Endothelial cell of umbilical vein (primary cell): ENCODE measurements at regions not wholly inside any gene's neighbourhood (a gene's known extent, or its start where the extent isn't known, plus 50 kb on each side); places are given as distances from the start of the nearest gene placed in this dataset.

Experiments
- BruUV-seq: library from RNA; stranded (reverse); fragments of 400-500 nt; replicated peaks from 2 replicates; lab custom pipeline; 2021; lab: Mats Ljungman, UMichigan
- CTCF ChIA-PET: fragments of 300-600, 350-600 bp; sonication (Branson Sonifier 250); formaldehyde crosslinking; loops from one replicate; lab custom pipeline; 2021; ENCODE audit warnings: antibody characterized with exemption, inconsistent platforms; lab: Charles Lee
- POLR2A ChIA-PET: fragments of 300-600, 350-600 bp; sonication (Branson Sonifier 250); formaldehyde crosslinking; loops from one replicate; lab custom pipeline; 2021; ENCODE audit warnings: antibody characterized with exemption, inconsistent platforms; lab: Charles Lee
- DNase-seq: peaks from one replicate; pipeline ENCODE4 v3.0.0-alpha.2; 2011; ENCODE audit warnings: low read depth, low spot score
- FAIRE-seq: peaks from 2 replicates; lab custom pipeline; 2011; peaks lifted over from hg19 to GRCh38; lab: Jason Lieb, UNC
- H2AFZ ChIP-seq: 2 replicates; pipeline ENCODE4 v1.6.0; 2012; ENCODE audit warnings: low read depth, low read length, control low read depth, inconsistent platforms
- H3K27ac ChIP-seq: 2 replicates; pipeline ENCODE4 v1.5.1; 2011; ENCODE audit warnings: low read depth, mild to moderate bottlenecking, control low read depth, low read length, moderate library complexity; ENCODE audit not compliant: insufficient read depth
- H3K27me3 ChIP-seq, 2 experiments: 2 replicates each; pipeline versions ENCODE4 v1.6.0 to v1.6.1; 2011; ENCODE audit warnings: low read length in 2 of 2, mixed read lengths in 1 of 2; ENCODE audit not compliant: control insufficient read depth in 2 of 2, insufficient read depth in 2 of 2
- H3K36me3 ChIP-seq, 2 experiments: 2 replicates in 1 of 2; 3 replicates in 1 of 2; pipeline ENCODE4 v1.5.1; 2011; ENCODE audit warnings: low read length in 2 of 2, mild to moderate bottlenecking in 1 of 2, moderate library complexity in 1 of 2; ENCODE audit not compliant: control insufficient read depth in 2 of 2, insufficient read depth in 2 of 2; ENCODE audit errors: extremely low read depth in 1 of 2
- H3K4me1 ChIP-seq: 3 replicates; pipeline ENCODE4 v1.5.1; 2011; ENCODE audit warnings: mild to moderate bottlenecking, low read length; ENCODE audit not compliant: control insufficient read depth, insufficient read depth; ENCODE audit errors: extremely low read depth
- H3K4me2 ChIP-seq: 2 replicates; pipeline ENCODE4 v1.6.1; 2011; ENCODE audit warnings: low read length, control low read depth, mixed read lengths; ENCODE audit not compliant: insufficient read depth
- H3K4me3 ChIP-seq, 3 experiments: fragments of 200-600 bp in 1 of 3; sonication (generic), shearing (Covaris generic) in 1 of 3; replicated peaks in 1 of 3; 2 replicates each; pipeline ENCODE4 v1.5.1; 2011 to 2016; ENCODE audit warnings: control low read depth in 3 of 3, low read length in 3 of 3, mild to moderate bottlenecking in 2 of 3, inconsistent platforms in 1 of 3, low read depth in 1 of 3, moderate library complexity in 1 of 3; ENCODE audit not compliant: insufficient read depth in 1 of 3
- H3K79me2 ChIP-seq: 2 replicates; pipeline ENCODE4 v1.6.0; 2012; ENCODE audit warnings: low read length, inconsistent platforms; ENCODE audit not compliant: control insufficient read depth, insufficient read depth
- H3K9ac ChIP-seq: replicated peaks from 2 replicates; pipeline ENCODE3; 2011; ENCODE audit warnings: low read length, control low read depth; ENCODE audit not compliant: insufficient read depth; ENCODE audit errors: extremely low read depth
- H3K9me1 ChIP-seq: replicated peaks from 3 replicates; pipeline ENCODE4 v1.6.0; 2011; ENCODE audit warnings: mild to moderate bottlenecking, low read length; ENCODE audit not compliant: control insufficient read depth, insufficient read depth; ENCODE audit errors: extremely low read depth
- H3K9me3 ChIP-seq: replicated peaks from 2 replicates; pipeline ENCODE4 v1.5.1; 2012; ENCODE audit warnings: low read length, inconsistent platforms; ENCODE audit not compliant: control insufficient read depth, insufficient read depth
- H4K20me1 ChIP-seq: replicated peaks from 2 replicates; pipeline ENCODE3; 2011; ENCODE audit warnings: mild to moderate bottlenecking, low read length; ENCODE audit not compliant: control insufficient read depth, insufficient read depth; ENCODE audit errors: extremely low read depth
- CTCF ChIP-seq, 2 donors: IDR thresholded peaks; 1 replicate in 1 of 2; 2 replicates in 1 of 2; pipeline ENCODE4 v1.5.1; 2011; ENCODE audit warnings: low read length in 2 of 2, mild to moderate bottlenecking in 2 of 2, moderate library complexity in 2 of 2, control low read depth in 1 of 2, inconsistent platforms in 1 of 2, low read depth in 1 of 2; ENCODE audit not compliant: insufficient read depth in 1 of 2; ENCODE audit errors: extremely low read depth in 1 of 2
- EZH2 ChIP-seq: IDR thresholded peaks from 2 replicates; pipeline ENCODE4 v1.6.1; 2012; ENCODE audit warnings: borderline replicate concordance, low read depth, mild to moderate bottlenecking, moderate library complexity, low read length, inconsistent platforms; ENCODE audit not compliant: severe bottlenecking
- FOS ChIP-seq: IDR thresholded peaks from 2 replicates; pipeline ENCODE4 v1.6.1; 2011; ENCODE audit warnings: mild to moderate bottlenecking, low read length, moderate library complexity, borderline replicate concordance; ENCODE audit not compliant: insufficient read depth
- GATA2 ChIP-seq: IDR thresholded peaks from 2 replicates; pipeline ENCODE4 v1.7.0; 2011; ENCODE audit warnings: low read depth, mild to moderate bottlenecking, moderate library complexity, mixed read lengths, low read length; ENCODE audit not compliant: insufficient read length, insufficient read depth
- JUN ChIP-seq: IDR thresholded peaks from 2 replicates; pipeline ENCODE4 v1.6.1; 2011; ENCODE audit warnings: borderline replicate concordance, low read depth; ENCODE audit not compliant: insufficient read length, insufficient read depth
- MAX ChIP-seq: IDR thresholded peaks from 2 replicates; pipeline ENCODE4 v1.6.1; 2011; ENCODE audit not compliant: insufficient read depth, insufficient read length
- MYC ChIP-seq: IDR thresholded peaks from one replicate; pipeline ENCODE4 v1.6.1; 2011; ENCODE audit warnings: mild to moderate bottlenecking, low read depth, low read length
- POLR2A ChIP-seq: IDR thresholded peaks from 2 replicates; pipeline ENCODE4 v1.6.1; 2012; ENCODE audit warnings: low read depth, mild to moderate bottlenecking, control low read depth, low read length
- POLR2AphosphoS5 ChIP-seq: IDR thresholded peaks from 2 replicates; pipeline ENCODE4 v1.6.1; 2012; ENCODE audit warnings: low read depth, mild to moderate bottlenecking, control low read depth, low read length, moderate library complexity; ENCODE audit not compliant: insufficient read depth
- dilution Hi-C: fragments of 300-500 bp; cut with MboI; formaldehyde crosslinking; loops from one replicate; pipeline ENCODE4 v1.15.0; 2019; ENCODE audit warnings: low sequenced_read_pairs; ENCODE audit not compliant: extremely low pct_ligation_motif_present
- intact Hi-C: fragments of 100-400 bp; cut with micrococcal nuclease; formaldehyde crosslinking; loops from one replicate; pipeline ENCODE4 v1.10.0; 2022

DNA sequence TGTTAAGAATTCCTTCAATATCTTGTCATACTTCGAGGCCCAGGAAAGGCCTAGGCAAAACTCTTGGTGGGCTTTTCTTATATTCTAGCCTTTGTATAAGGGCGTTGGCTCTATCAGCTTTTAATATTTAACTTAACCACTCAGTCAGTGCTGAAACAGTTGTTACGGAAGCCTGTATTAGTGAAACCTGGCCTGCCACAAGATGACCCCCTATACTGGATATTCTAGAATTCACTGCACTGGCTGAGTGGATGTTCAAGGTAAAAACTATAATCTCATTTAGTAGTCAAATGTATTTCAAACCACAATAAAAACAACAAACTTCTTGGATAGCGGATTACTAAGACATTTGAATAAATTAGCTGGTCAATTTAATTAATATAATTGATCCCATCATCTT is 91.7 kb upstream of the HNMT start:
- dilution Hi-C loops = no loop called here
- Histone ChIP-seq H3K4me1 (no peaks in the 10 kb centered on the region), H2AFZ (no peak overlapping the region), H3K36me3 (no peaks in the 10 kb centered on the region), H3K79me2 (no peaks in the 10 kb centered on the region), H3K4me2 (no peak overlapping the region), H3K4me3 (no peak overlapping the region), H3K9me3 (no peaks in the 10 kb centered on the region), H3K9me1 (no peaks in the 10 kb centered on the region), H3K27ac (no peak overlapping the region), H3K9ac (no peak overlapping the region), H4K20me1 (no peaks in the 10 kb centered on the region), H3K27me3 (peaks cover 1 to 3% of the 10 kb centered on the region in 2 experiments)
- ChIA-PET CTCF (interaction anchor here (1.4 to 2.1 kb wide), 2 partner anchors 16 to 955 kb away, joined by 4 to 7 read pairs; no protein-coding TSS in a partner anchor), POLR2A (no interaction called here)
- TF ChIP-seq POLR2A (no peak), EZH2 (no peak), MAX (no peak), POLR2AphosphoS5 (no peak), CTCF (IDR thresholded peaks at IDR 0.05; ENCODE audit: extremely low read depth in 1 of 2, insufficient read depth in 1 of 2, low read depth in 1 of 2, low read length in 2 of 2) (no peak), GATA2 (no peak), MYC (no peak), JUN (no peak), FOS (no peak)
- DNase-seq (no peak), FAIRE-seq (no peak)
- intact Hi-C loops = no loop called here
- no TSS peak for BruUV-seq
